Lower lobe of right lung (tissue), 2 donors: ENCODE measurements at regions not wholly inside any gene's neighbourhood (a gene's known extent, or its start where the extent isn't known, plus 50 kb on each side); places are given as distances from the start of the nearest gene placed in this dataset.

Experiments used
- ATAC-seq, 2 donors: fragments of 200-7000 bp; cut with Tn5 transposase; one replicate each; pipeline ENCODE4 v1.9.1; 2020 to 2022; ENCODE audit warnings: mild to moderate bottlenecking in 2 of 2, moderate library complexity in 2 of 2
- DNase-seq: peaks from one replicate; pipeline ENCODE4 v3.0.0-alpha.2; 2020
- H3K27ac ChIP-seq: fragments of 200-600 bp; one replicate; pipeline ENCODE4 v1.8.0; 2022
- H3K27me3 ChIP-seq: fragments of 200-600 bp; one replicate; pipeline ENCODE4 v1.8.0; 2022; ENCODE audit warnings: low read depth
- H3K36me3 ChIP-seq: fragments of 200-600 bp; one replicate; pipeline ENCODE4 v1.8.0; 2022; ENCODE audit warnings: mild to moderate bottlenecking
- H3K4me1 ChIP-seq: fragments of 200-600 bp; one replicate; pipeline ENCODE4 v1.8.0; 2022
- H3K4me3 ChIP-seq: fragments of 200-600 bp; one replicate; pipeline ENCODE4 v1.8.0; 2022; ENCODE audit warnings: mild to moderate bottlenecking
- H3K9me3 ChIP-seq: fragments of 200-600 bp; one replicate; pipeline ENCODE4 v1.8.0; 2022
- intact Hi-C: fragments of 100-400 bp; cut with DNase I; formaldehyde crosslinking; loops from one replicate; pipeline ENCODE4 v1.11.0; 2022
- TF ChIP-seq, protein P1 (sequence below): fragments of 200-600 bp; IDR thresholded peaks from one replicate; pipeline ENCODE4 v1.8.0; 2022; ENCODE audit warnings: antibody characterized with exemption, mild to moderate bottlenecking
- donor health status: DM: no; HTN: yes; CAD: no; lungs with severe emphysema.

DNA sequence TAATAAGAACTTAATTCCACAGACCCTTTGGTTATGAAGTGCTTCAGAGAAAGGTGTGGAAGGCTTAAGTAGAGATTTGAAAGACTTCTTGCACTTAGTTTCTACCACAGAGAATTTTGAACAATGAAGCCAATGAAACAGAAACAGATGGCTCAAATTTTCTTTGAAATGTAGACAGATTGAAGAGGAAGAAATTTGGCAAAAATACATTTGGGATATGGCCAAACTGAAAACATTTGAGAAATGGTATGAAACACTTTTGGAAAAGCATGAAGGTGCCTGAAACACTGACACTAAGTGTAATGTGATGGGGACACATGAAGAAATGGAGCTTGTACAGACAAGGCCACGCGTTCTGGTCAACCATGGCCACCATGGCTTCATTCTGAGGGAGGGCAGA is 272.4 kb upstream of the EXOC2 start:
- H3K9me3 ChIP-seq = no peaks in the 10 kb centered on the region
- H3K27ac ChIP-seq = no peak overlapping the region
- no peaks in the 10 kb centered on the region for H3K36me3 ChIP-seq
- no peaks in the 10 kb centered on the region for H3K4me1 ChIP-seq
- DNase-seq = no peak
- no peak for ATAC-seq
- no peaks in the 10 kb centered on the region for H3K27me3 ChIP-seq
- TF ChIP-seq, protein P1, sequence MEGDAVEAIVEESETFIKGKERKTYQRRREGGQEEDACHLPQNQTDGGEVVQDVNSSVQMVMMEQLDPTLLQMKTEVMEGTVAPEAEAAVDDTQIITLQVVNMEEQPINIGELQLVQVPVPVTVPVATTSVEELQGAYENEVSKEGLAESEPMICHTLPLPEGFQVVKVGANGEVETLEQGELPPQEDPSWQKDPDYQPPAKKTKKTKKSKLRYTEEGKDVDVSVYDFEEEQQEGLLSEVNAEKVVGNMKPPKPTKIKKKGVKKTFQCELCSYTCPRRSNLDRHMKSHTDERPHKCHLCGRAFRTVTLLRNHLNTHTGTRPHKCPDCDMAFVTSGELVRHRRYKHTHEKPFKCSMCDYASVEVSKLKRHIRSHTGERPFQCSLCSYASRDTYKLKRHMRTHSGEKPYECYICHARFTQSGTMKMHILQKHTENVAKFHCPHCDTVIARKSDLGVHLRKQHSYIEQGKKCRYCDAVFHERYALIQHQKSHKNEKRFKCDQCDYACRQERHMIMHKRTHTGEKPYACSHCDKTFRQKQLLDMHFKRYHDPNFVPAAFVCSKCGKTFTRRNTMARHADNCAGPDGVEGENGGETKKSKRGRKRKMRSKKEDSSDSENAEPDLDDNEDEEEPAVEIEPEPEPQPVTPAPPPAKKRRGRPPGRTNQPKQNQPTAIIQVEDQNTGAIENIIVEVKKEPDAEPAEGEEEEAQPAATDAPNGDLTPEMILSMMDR = no peak
- no peak overlapping the region for H3K4me3 ChIP-seq
- intact Hi-C loops = no loop called here

DNA sequence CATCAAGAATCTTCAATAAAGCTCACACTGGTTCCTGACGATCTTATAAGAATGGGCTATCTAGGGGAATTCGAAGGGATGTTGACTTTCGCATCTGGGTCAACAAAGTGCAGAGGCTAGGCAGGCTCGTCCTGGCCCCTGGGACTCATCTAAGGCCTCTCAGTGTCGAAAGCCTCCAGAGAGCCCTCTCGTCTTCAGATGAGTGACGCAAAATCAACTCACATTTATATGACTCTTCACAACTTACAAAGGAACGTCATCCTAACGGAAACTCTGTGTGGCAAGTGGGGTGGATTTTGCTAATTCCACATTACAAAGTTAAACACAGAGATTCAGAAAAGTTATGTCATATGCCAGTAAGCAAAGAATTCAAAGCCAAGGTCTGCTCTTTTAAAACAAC is 270.5 kb upstream of the EXOC2 start:
- Histone ChIP-seq H3K27me3 (no peaks in the 10 kb centered on the region), H3K4me1 (no peaks in the 10 kb centered on the region), H3K36me3 (no peaks in the 10 kb centered on the region), H3K4me3 (no peak overlapping the region), H3K9me3 (no peaks in the 10 kb centered on the region), H3K27ac (no peak overlapping the region)
- DNase-seq (no peak), ATAC-seq (no peak)
- intact Hi-C loops = no loop called here
- TF ChIP-seq, protein P1 = no peak

DNA sequence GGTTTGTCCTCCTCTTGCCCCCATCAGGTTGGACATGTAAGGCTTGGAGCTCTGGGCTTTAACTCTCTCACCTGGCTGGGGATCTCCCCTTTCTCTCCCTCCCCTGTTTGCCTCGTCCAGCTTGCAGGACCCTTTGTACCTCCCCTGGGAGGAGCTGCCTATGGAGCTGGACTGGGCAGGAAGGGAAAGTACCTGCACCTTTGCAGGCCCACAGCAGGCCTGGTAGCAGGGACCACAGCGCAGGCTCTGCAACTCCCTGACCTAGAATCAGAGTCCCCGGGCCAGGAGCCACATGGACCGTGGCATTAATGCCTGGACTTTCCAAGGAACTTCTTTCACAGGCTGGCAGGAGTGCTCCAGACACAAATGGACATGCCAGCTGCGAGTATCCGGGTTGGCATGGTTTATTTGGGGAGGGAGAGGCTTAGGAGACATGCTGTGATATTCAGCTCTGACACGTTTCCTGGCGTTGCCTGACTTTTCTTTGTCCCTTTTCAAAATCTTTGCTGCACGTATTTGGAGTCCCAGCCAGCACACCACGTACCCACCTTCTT is 268.5 kb upstream of the EXOC2 start:
- Histone ChIP-seq H3K4me1 (no peaks in the 10 kb centered on the region), H3K9me3 (no peaks in the 10 kb centered on the region), H3K4me3 (no peak overlapping the region), H3K27ac (no peak overlapping the region), H3K27me3 (no peaks in the 10 kb centered on the region), H3K36me3 (no peaks in the 10 kb centered on the region)
- ATAC-seq (no peak), DNase-seq (no peak)
- intact Hi-C loops = no loop called here
- TF ChIP-seq, protein P1 = no peak

DNA sequence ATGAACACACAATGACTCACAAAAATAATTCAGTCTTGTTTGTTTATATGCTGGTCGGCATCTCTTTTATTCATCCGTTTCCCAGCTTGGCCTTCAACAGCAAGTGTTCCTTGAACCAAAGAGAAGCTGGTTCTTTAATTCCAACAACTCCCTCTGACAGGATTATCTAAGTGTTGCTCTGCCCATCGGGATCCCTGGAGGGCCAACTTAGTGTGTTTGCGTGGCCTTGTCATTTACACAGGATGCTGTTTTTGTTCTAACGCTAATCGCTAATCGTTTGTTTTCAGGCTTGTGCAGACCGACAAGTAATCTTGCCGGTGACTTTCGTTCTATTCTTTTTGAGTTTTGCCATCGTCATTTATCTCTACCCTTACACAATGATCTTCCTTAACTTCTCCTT is 267.4 kb upstream of the EXOC2 start:
- no peak for DNase-seq
- H3K27ac ChIP-seq = no peak overlapping the region
- H3K9me3 ChIP-seq = no peaks in the 10 kb centered on the region
- ATAC-seq = no peak
- H3K4me1 ChIP-seq = no peaks in the 10 kb centered on the region
- TF ChIP-seq, protein P1 = no peak
- no peaks in the 10 kb centered on the region for H3K36me3 ChIP-seq
- intact Hi-C loops = no loop called here
- no peaks in the 10 kb centered on the region for H3K27me3 ChIP-seq
- no peak overlapping the region for H3K4me3 ChIP-seq

DNA sequence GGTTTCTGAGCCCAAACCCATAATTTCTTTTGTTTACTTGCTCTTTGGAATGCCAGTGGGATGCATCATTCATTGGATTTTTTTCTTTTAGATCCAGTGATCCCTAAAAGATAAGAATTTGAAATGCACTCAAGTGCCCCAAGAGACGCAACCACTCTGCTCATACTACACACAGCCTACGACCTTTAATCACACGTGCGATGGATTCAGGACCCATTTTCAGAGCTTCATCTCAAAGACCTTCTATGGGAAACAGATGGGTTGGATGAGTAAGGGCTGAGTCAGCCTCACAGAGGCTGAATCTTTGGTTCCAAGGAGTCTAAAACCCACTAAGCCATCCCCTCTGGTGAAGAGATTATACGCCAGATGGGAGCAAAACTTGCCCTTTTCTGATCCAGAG is 265.5 kb upstream of the EXOC2 start:
- ATAC-seq (no peak), DNase-seq (no peak)
- H3K4me3 ChIP-seq = no peak overlapping the region
- H3K4me1 ChIP-seq = no peaks in the 10 kb centered on the region
- H3K27ac ChIP-seq = no peak overlapping the region
- no peaks in the 10 kb centered on the region for H3K9me3 ChIP-seq
- H3K27me3 ChIP-seq = peaks cover 9% of the 10 kb centered on the region
- no peaks in the 10 kb centered on the region for H3K36me3 ChIP-seq
- intact Hi-C loops = no loop called here
- TF ChIP-seq, protein P1 = no peak
